Naive thymus-derived CD4-positive, alpha-beta T cell (primary cell): ENCODE measurements at regions not wholly inside any gene's neighbourhood (a gene's known extent, or its start where the extent isn't known, plus 50 kb on each side); places are given as distances from the start of the nearest gene placed in this dataset.
"Not testable (repeated sequence)": the region's sequence is repeated elsewhere in the genome, so short reads cannot be mapped to it uniquely, and the experiment has no call there.

Experiments used
- ATAC-seq: fragments of 150-1000 bp; cut with Tn5 transposase; 2 replicates; pipeline ENCODE4 v1.10.0; 2021; ENCODE audit warnings: mild to moderate bottlenecking, moderate library complexity
- CTCF ChIA-PET: fragments of 350-600 bp; sonication (Branson Sonifier 250); formaldehyde crosslinking; loops from one replicate; lab custom pipeline; 2021; ENCODE audit warnings: antibody characterized with exemption; lab: Charles Lee
- POLR2A ChIA-PET: fragments of 350-600 bp; sonication (Branson Sonifier 250); formaldehyde crosslinking; loops from one replicate; lab custom pipeline; 2021; ENCODE audit warnings: antibody characterized with exemption, inconsistent platforms; lab: Charles Lee
- DNase-seq, 9 donors: peaks; one replicate each; pipeline versions ENCODE4 v3.0.0 to v3.0.0-alpha.2; 2020 to 2022; ENCODE audit warnings: mixed read lengths in 1 of 9
- H3K27ac ChIP-seq: one replicate; pipeline ENCODE4 v1.7.0; 2013; ENCODE audit warnings: mild to moderate bottlenecking, low read depth, low read length, moderate library complexity
- H3K27me3 ChIP-seq, 2 donors: one replicate each; pipeline ENCODE4 v1.7.0; 2013; ENCODE audit warnings: low read length in 2 of 2, mild to moderate bottlenecking in 2 of 2, moderate library complexity in 2 of 2; ENCODE audit not compliant: control insufficient read depth in 2 of 2, insufficient read depth in 2 of 2
- H3K36me3 ChIP-seq, 3 experiments: 1 replicate in 2 of 3; 2 replicates in 1 of 3; pipeline ENCODE4 v1.7.0; 2013; ENCODE audit warnings: low read length in 3 of 3, mild to moderate bottlenecking in 3 of 3, moderate library complexity in 1 of 3; ENCODE audit not compliant: insufficient read depth in 3 of 3, control insufficient read depth in 2 of 3
- H3K4me1 ChIP-seq, 2 donors: one replicate each; pipeline ENCODE4 v1.7.0; 2013; ENCODE audit warnings: low read length in 2 of 2, mild to moderate bottlenecking in 2 of 2, moderate library complexity in 1 of 2; ENCODE audit not compliant: control insufficient read depth in 2 of 2, insufficient read depth in 2 of 2
- H3K4me3 ChIP-seq: 2 replicates; pipeline ENCODE4 v1.7.0; 2013; ENCODE audit warnings: mild to moderate bottlenecking, low read length
- H3K9me3 ChIP-seq, 3 experiments: 1 replicate in 2 of 3; 2 replicates in 1 of 3; pipeline ENCODE4 v1.7.0; 2013; ENCODE audit warnings: low read length in 3 of 3; ENCODE audit not compliant: control insufficient read depth in 2 of 3
- H3K27ac Mint-ChIP-seq, 9 donors: one replicate each; pipeline ENCODE4 v1.8.0; 2020 to 2022; ENCODE audit warnings: mixed read lengths in 9 of 9, mild to moderate bottlenecking in 8 of 9, moderate library complexity in 5 of 9, inconsistent platforms in 2 of 9
- H3K27me3 Mint-ChIP-seq, 5 donors: one replicate each; pipeline ENCODE4 v1.8.0; 2021 to 2022; ENCODE audit warnings: mixed read lengths in 5 of 5, mild to moderate bottlenecking in 1 of 5
- H3K36me3 Mint-ChIP-seq, 5 donors: one replicate each; pipeline ENCODE4 v1.8.0; 2020 to 2022; ENCODE audit warnings: mixed read lengths in 5 of 5, mild to moderate bottlenecking in 3 of 5, inconsistent platforms in 1 of 5
- H3K4me1 Mint-ChIP-seq, 7 donors: one replicate each; pipeline ENCODE4 v1.8.0; 2020 to 2022; ENCODE audit warnings: mixed read lengths in 7 of 7, mild to moderate bottlenecking in 3 of 7, inconsistent platforms in 1 of 7
- H3K4me3 Mint-ChIP-seq, 10 donors: one replicate each; pipeline ENCODE4 v1.8.0; 2020 to 2022; ENCODE audit warnings: mild to moderate bottlenecking in 10 of 10, mixed read lengths in 10 of 10, moderate library complexity in 6 of 10, inconsistent platforms in 2 of 10
- H3K9me3 Mint-ChIP-seq, 11 donors: one replicate each; pipeline ENCODE4 v1.8.0; 2020 to 2022; ENCODE audit warnings: mixed read lengths in 11 of 11, mild to moderate bottlenecking in 4 of 11, inconsistent platforms in 1 of 11, moderate library complexity in 1 of 11
- intact Hi-C, 2 donors: fragments of 100-400 bp; cut with micrococcal nuclease; formaldehyde crosslinking; loops; one replicate each; pipeline ENCODE4 v1.15.1; 2023

DNA sequence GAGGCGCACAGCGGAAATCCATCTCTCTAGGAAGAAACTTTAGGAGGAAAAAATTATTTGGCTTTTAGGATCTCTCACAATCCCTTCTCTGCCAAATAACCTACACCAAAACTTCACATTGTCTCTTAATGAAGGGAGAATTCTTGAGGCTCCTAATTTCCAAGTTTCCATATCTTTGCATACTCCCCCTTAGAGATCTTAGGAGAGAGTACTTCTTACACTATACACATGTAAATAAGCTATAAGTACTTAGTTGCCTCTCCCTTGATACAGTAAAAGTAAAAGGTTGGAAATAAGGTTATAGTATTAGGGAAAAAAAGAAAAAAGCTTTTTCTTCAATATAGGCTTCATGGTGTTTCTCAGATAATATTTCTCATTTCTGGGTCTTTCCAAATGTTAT lies 596.7 kb downstream of the SATB2 start:
- Mint-ChIP-seq H3K27me3 (no peaks in the 10 kb centered on the region), H3K27ac (no peak overlapping the region), H3K4me1 (peaks cover 0 to 3% (median 0%) of the 10 kb centered on the region in 7 donors), H3K9me3 (peaks cover 0 to 21% (median 10%) of the 10 kb centered on the region in 11 donors), H3K36me3 (peaks cover 0 to 5% (median 0%) of the 10 kb centered on the region in 5 donors), H3K4me3 (no peak overlapping the region)
- no peaks in the 10 kb centered on the region for H3K4me1 ChIP-seq
- intact Hi-C loops, result no loop called here
- H3K9me3 ChIP-seq, result no peaks in the 10 kb centered on the region
- no peaks in the 10 kb centered on the region for H3K27me3 ChIP-seq
- no peak overlapping the region for H3K27ac ChIP-seq
- H3K4me3 ChIP-seq, result no peak overlapping the region
- DNase-seq (no peak), ATAC-seq (no peak)
- POLR2A ChIA-PET, result no interaction called here
- H3K36me3 ChIP-seq, result no peaks in the 10 kb centered on the region
- CTCF ChIA-PET, result no interaction called here

DNA sequence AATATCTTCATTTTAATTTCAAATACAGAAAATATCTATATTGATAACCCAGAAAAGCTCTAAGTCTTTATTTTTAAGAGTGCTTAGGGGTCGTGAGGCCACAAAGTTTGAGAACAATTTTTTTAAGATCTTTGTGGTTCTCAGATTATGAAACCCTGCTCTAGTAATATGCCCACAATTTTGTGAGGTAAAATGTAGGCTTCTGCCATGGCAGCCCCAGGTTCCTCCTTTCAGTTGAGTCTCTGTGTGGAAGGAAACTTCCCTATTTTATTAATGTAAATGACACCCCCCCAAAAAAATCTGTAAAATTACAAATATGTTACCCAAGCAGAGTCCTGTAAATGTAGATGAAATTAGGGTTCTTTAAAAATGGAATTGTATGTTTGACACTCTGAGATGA lies 600.5 kb downstream of the SATB2 start:
- POLR2A ChIA-PET, result no interaction called here
- H3K27ac Mint-ChIP-seq, result no peak overlapping the region
- no peak overlapping the region for H3K27ac ChIP-seq

DNA sequence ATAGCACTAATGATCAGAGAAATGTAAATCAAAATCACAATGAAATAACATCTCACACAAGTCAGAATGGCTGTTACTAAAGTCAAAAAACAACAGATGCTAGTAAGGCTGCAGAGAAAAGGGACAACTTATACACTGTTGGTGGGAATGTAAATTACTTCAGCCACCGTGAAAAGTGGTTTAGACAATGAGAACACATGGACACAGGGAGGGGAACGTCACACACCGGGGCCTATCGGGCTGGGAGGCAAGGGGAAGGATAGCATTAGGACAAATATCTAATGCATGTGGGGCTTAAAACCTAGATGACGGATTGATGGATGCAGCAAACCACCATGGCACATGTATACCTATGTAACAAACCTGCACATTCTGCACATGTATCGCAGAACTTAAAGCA lies 602.0 kb downstream of the SATB2 start:
- H3K9me3 ChIP-seq, intact Hi-C loops, CTCF ChIA-PET, POLR2A ChIA-PET, H3K27ac Mint-ChIP-seq, H3K4me3 Mint-ChIP-seq, H3K27ac ChIP-seq, ATAC-seq, H3K36me3 Mint-ChIP-seq, H3K4me1 Mint-ChIP-seq, H3K27me3 ChIP-seq, H3K27me3 Mint-ChIP-seq, DNase-seq, H3K4me3 ChIP-seq, H3K36me3 ChIP-seq, H3K4me1 ChIP-seq: not testable (repeated sequence)
- peaks cover 0 to 21% (median 9%) of the 10 kb centered on the region in 11 donors for H3K9me3 Mint-ChIP-seq

More for the DNA sequence above, 600.5 kb downstream of the SATB2 start:
- Mint-ChIP-seq H3K36me3 (peaks cover 0 to 5% (median 0%) of the 10 kb centered on the region in 5 donors), H3K27me3 (no peaks in the 10 kb centered on the region), H3K9me3 (peaks cover 0 to 21% (median 9%) of the 10 kb centered on the region in 11 donors), H3K4me1 (no peaks in the 10 kb centered on the region), H3K4me3 (no peak overlapping the region)
- DNase-seq (no peak), ATAC-seq (no peak)
- CTCF ChIA-PET, result no interaction called here
- no peaks in the 10 kb centered on the region for H3K4me1 ChIP-seq
- H3K27me3 ChIP-seq, result no peaks in the 10 kb centered on the region
- intact Hi-C loops, result no loop called here
- no peak overlapping the region for H3K4me3 ChIP-seq
- H3K36me3 ChIP-seq, result no peaks in the 10 kb centered on the region
- H3K9me3 ChIP-seq, result no peaks in the 10 kb centered on the region

DNA sequence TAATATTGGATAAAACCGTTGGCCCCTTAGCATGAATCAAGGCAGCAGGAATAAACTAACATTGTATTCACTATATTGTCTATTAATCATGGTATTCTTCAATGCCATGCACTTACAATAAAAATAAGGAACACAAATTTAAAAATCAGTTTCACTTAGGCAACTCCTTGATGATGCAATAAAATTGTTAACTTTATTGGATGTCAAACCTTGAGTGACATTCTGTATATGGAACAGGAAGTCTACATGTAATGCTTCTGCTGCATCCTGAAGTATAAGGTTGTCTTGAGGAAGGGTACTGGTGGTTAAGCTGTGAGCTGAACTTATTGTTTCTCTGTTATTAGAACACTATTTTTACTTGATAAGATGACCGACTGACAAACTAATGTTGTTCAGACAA lies 605.5 kb downstream of the SATB2 start:
- no peaks in the 10 kb centered on the region for H3K9me3 ChIP-seq
- H3K27ac ChIP-seq, result no peak overlapping the region
- CTCF ChIA-PET, result no interaction called here
- POLR2A ChIA-PET, result no interaction called here
- Mint-ChIP-seq H3K9me3 (peaks cover 0 to 10% (median 3%) of the 10 kb centered on the region in 11 donors), H3K27ac (no peak overlapping the region), H3K4me3 (no peak overlapping the region), H3K36me3 (no peaks in the 10 kb centered on the region), H3K4me1 (no peaks in the 10 kb centered on the region), H3K27me3 (no peaks in the 10 kb centered on the region)
- no peak overlapping the region for H3K4me3 ChIP-seq
- no peaks in the 10 kb centered on the region for H3K36me3 ChIP-seq
- no peaks in the 10 kb centered on the region for H3K27me3 ChIP-seq
- intact Hi-C loops, result no loop called here
- H3K4me1 ChIP-seq, result no peaks in the 10 kb centered on the region
- ATAC-seq, result no peak
- no peak for DNase-seq

DNA sequence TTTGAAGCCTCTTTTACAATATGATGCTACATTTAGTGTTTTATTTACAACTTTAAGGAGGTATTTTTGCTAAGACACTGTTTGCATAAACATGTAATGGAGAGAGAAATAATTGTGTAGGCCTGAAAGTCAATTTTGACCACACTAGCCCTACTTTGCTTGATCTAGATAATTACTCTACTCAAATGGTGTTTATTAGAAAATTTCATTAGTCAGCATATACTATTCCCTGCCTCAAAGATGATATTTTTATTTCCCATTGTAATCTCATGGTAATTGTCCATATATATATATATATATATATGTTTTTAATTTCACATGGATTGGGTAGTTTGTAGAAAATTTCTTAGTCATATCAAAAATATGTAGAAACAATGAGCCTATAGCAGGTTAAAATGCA lies 632.2 kb downstream of the SATB2 start:
- DNase-seq, result no peak
- H3K4me3 ChIP-seq, result no peak overlapping the region
- H3K27me3 Mint-ChIP-seq, result peaks cover 0 to 7% (median 0%) of the 10 kb centered on the region in 5 donors
- no peaks in the 10 kb centered on the region for H3K4me1 Mint-ChIP-seq
- no peak overlapping the region for H3K27ac ChIP-seq
- no peaks in the 10 kb centered on the region for H3K36me3 Mint-ChIP-seq
- H3K4me1 ChIP-seq, result no peaks in the 10 kb centered on the region
- H3K27ac Mint-ChIP-seq, result no peak overlapping the region
- no peak overlapping the region for H3K4me3 Mint-ChIP-seq
- ATAC-seq, result no peak
- peaks cover 0 to 11% (median 0%) of the 10 kb centered on the region in 11 donors for H3K9me3 Mint-ChIP-seq
- H3K9me3 ChIP-seq, result no peaks in the 10 kb centered on the region
- H3K27me3 ChIP-seq, result no peaks in the 10 kb centered on the region
- intact Hi-C loops, result no loop called here
- ChIA-PET CTCF (no interaction called here), POLR2A (no interaction called here)
- no peaks in the 10 kb centered on the region for H3K36me3 ChIP-seq

DNA sequence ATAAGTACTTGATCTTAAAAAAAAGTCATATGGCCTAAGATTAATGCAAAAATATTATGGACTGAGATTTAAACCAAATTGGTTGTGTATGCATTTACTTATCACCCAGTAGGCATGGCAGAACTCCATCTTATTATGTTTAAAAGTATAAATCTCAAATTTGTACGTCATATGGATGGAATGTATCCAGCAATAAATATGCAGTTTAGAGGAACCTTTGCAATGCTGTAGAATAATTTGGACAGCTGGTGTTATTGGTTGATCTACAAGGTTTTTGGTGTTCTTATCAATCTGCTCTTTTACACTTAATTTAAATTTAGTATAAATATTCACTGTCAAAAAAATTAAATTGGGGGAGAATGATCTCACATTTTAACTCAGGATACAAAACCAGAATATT lies 640.2 kb downstream of the SATB2 start:
- no peaks in the 10 kb centered on the region for H3K36me3 Mint-ChIP-seq
- Histone ChIP-seq H3K9me3 (no peaks in the 10 kb centered on the region), H3K4me1 (no peaks in the 10 kb centered on the region), H3K4me3 (no peak overlapping the region), H3K36me3 (no peaks in the 10 kb centered on the region), H3K27me3 (no peaks in the 10 kb centered on the region), H3K27ac (no peak overlapping the region)
- H3K27me3 Mint-ChIP-seq, result no peaks in the 10 kb centered on the region
- ATAC-seq (no peak), DNase-seq (no peak)
- no peak overlapping the region for H3K27ac Mint-ChIP-seq
- H3K4me3 Mint-ChIP-seq, result no peak overlapping the region
- H3K4me1 Mint-ChIP-seq, result no peaks in the 10 kb centered on the region
- intact Hi-C loops, result no loop called here
- H3K9me3 Mint-ChIP-seq, result peaks cover 0 to 6% (median 0%) of the 10 kb centered on the region in 11 donors
- ChIA-PET POLR2A (no interaction called here), CTCF (no interaction called here)

DNA sequence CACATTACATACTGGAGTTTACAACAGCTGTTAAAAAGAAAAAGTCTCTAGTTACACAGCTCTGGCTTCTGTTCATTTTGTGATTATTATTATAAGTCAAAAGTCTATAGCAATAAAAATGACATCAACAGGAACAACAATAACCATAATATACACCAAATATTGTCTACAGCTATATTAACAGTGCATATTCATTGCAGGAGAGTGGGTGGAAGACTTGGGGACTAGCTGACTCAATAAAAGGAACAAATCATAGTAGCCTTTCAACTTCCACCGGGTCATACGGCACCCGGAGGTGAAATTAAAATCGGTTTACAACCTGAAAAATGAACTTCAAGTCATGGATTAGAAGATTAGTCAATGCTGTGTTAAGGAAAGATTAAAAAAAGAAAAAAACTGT lies 642.1 kb downstream of the SATB2 start:
- Mint-ChIP-seq H3K4me3 (no peak overlapping the region), H3K27ac (no peak overlapping the region), H3K36me3 (no peaks in the 10 kb centered on the region), H3K27me3 (no peaks in the 10 kb centered on the region), H3K4me1 (no peaks in the 10 kb centered on the region), H3K9me3 (no peaks in the 10 kb centered on the region)
- Histone ChIP-seq H3K27me3 (no peaks in the 10 kb centered on the region), H3K9me3 (no peaks in the 10 kb centered on the region), H3K27ac (no peak overlapping the region), H3K4me1 (no peaks in the 10 kb centered on the region), H3K4me3 (no peak overlapping the region), H3K36me3 (no peaks in the 10 kb centered on the region)
- ChIA-PET POLR2A (no interaction called here), CTCF (no interaction called here)
- DNase-seq (no peak), ATAC-seq (no peak)
- intact Hi-C loops, result no loop called here
